ENCODE measurements at regions not wholly inside any gene's neighbourhood (a gene's known extent, or its start where the extent isn't known, plus 50 kb on each side); places are given as distances from the start of the nearest gene placed in this dataset.

- DNase-seq (ENCODE audit: low read depth) = no peak
- TF ChIP-seq CTCF (conservative IDR thresholded peaks at IDR 0.05; ENCODE audit: low read depth, low read length) = no peak
- H3K4me3 ChIP-seq (ENCODE audit: low read length) = no peak overlapping the region
Measured at GRCh38 chr4:10288830-10289537, 168.2 kb downstream of the ZNF518B start.

- DNase-seq (ENCODE audit: low read depth) = no peak
- no peak overlapping the region for H3K4me3 ChIP-seq (ENCODE audit: low read length)
- TF ChIP-seq CTCF (conservative IDR thresholded peaks at IDR 0.05; ENCODE audit: low read depth, low read length) = no peak
Measured at GRCh38 chr4:10285028-10285427, 168.4 kb upstream of the WDR1 start.

DNA sequence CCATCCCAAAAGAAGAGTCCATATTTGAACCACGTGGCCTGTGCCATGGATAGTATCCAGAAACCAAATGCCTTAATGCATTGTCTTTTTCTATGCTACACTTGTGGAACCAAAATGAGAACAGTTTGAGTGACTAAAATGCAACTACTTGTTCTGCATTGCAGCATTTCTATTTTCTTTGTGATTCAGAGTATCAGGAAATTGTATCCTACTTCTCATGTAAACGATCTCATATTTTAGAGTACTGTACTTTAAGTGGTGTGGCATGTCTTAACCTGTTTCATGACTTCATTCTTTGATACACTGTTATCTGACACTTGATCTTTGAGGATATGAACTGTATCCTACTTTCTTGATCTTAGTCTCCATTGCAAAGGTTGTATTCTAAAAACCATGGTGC, 167.2 kb upstream of the WDR1 start:
- TF ChIP-seq CTCF (conservative IDR thresholded peaks at IDR 0.05; ENCODE audit: low read depth, low read length) = no peak
- DNase-seq (ENCODE audit: low read depth) = no peak
- no peak overlapping the region for H3K4me3 ChIP-seq (ENCODE audit: low read length)

- TF ChIP-seq CTCF (conservative IDR thresholded peaks at IDR 0.05; ENCODE audit: low read depth, low read length) = no peak
- H3K4me3 ChIP-seq (ENCODE audit: low read length) = no peak overlapping the region
- DNase-seq (ENCODE audit: low read depth) = no peak
Measured at GRCh38 chr4:10281996-10282395, 165.4 kb upstream of the WDR1 start.

DNA sequence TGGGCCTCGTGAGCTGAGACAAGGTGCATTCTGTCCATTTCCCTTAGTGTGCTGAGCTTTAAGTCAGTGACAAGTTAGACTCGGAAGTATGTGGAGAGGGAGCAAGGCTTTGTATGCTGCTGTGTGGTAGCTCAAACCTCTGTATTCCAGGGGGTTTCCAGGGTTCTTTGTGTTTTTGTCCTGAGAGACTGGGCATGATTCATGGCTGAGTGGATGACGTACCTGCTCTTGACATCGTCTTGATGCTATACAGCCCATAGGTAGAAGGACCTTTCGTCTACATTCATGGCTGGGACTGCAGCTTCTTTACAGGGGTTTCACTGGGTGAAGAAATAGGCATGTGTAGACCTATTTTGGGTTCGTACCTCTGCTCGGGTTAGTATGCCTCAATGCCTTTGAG, 162.7 kb upstream of the WDR1 start:
- H3K4me3 ChIP-seq (ENCODE audit: low read length) = no peak overlapping the region
- DNase-seq (ENCODE audit: low read depth) = no peak
- TF ChIP-seq CTCF (conservative IDR thresholded peaks at IDR 0.05; ENCODE audit: low read depth, low read length) = no peak

GRCh38 chr4:10278071-10278470, 161.5 kb upstream of the WDR1 start:
- no peak for DNase-seq (ENCODE audit: low read depth)
- no peak for TF ChIP-seq CTCF (conservative IDR thresholded peaks at IDR 0.05; ENCODE audit: low read depth, low read length)
- H3K4me3 ChIP-seq (ENCODE audit: low read length) = no peak overlapping the region

DNA sequence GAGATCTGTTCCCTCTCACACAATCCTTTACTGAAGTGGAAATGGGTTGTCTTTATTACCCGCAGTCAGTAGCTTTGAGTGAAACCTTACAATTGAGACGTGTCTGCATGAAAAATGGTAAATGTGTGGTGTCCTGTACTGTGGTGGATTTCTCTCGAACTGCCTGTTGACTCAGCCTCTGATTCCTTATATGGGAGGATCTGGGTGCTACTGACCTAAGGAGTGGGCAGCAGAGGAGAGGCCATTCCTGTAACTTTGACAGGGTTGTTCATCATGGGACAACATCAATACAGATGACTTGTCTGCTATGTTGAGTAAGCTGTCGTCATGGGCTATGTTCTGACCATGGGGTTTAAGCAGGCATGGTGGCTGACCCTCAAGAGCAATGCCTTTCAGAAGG, 159.6 kb upstream of the WDR1 start:
- DNase-seq (ENCODE audit: low read depth) = no peak
- TF ChIP-seq CTCF (conservative IDR thresholded peaks at IDR 0.05; ENCODE audit: low read depth, low read length) = no peak
- H3K4me3 ChIP-seq (ENCODE audit: low read length) = no peak overlapping the region
